Naive B cell (primary cell): ENCODE measurements at regions not wholly inside any gene's neighbourhood (a gene's known extent, or its start where the extent isn't known, plus 50 kb on each side); places are given as distances from the start of the nearest gene placed in this dataset.

Experiments used
- ATAC-seq, 2 donors: fragments of 150-1000 bp; cut with Tn5 transposase; 2 replicates each; pipeline ENCODE4 v1.10.0; 2021; ENCODE audit warnings: low read depth in 2 of 2, mild to moderate bottlenecking in 2 of 2, moderate library complexity in 2 of 2
- DNase-seq: peaks from one replicate; pipeline ENCODE4 v3.0.0; 2022
- H3K27ac Mint-ChIP-seq, 6 donors: one replicate each; pipeline ENCODE4 v1.8.0; 2020 to 2022; ENCODE audit warnings: mild to moderate bottlenecking in 6 of 6, mixed read lengths in 6 of 6, moderate library complexity in 5 of 6, inconsistent platforms in 2 of 6
- H3K27me3 Mint-ChIP-seq, 3 donors: one replicate each; pipeline ENCODE4 v1.8.0; 2021 to 2022; ENCODE audit warnings: mixed read lengths in 3 of 3, mild to moderate bottlenecking in 1 of 3
- H3K36me3 Mint-ChIP-seq, 2 donors: one replicate each; pipeline ENCODE4 v1.8.0; 2020 to 2022; ENCODE audit warnings: mixed read lengths in 2 of 2, inconsistent platforms in 1 of 2, mild to moderate bottlenecking in 1 of 2
- H3K4me1 Mint-ChIP-seq, 3 donors: one replicate each; pipeline ENCODE4 v1.8.0; 2020 to 2022; ENCODE audit warnings: mixed read lengths in 3 of 3, inconsistent platforms in 1 of 3, mild to moderate bottlenecking in 1 of 3, moderate library complexity in 1 of 3
- H3K4me3 Mint-ChIP-seq, 8 donors: one replicate each; pipeline ENCODE4 v1.8.0; 2020 to 2022; ENCODE audit warnings: mild to moderate bottlenecking in 8 of 8, mixed read lengths in 8 of 8, moderate library complexity in 8 of 8, inconsistent platforms in 2 of 8
- H3K9me3 Mint-ChIP-seq, 7 donors: one replicate each; pipeline ENCODE4 v1.8.0; 2020 to 2022; ENCODE audit warnings: mixed read lengths in 7 of 7, mild to moderate bottlenecking in 5 of 7, inconsistent platforms in 2 of 7, moderate library complexity in 1 of 7

DNA sequence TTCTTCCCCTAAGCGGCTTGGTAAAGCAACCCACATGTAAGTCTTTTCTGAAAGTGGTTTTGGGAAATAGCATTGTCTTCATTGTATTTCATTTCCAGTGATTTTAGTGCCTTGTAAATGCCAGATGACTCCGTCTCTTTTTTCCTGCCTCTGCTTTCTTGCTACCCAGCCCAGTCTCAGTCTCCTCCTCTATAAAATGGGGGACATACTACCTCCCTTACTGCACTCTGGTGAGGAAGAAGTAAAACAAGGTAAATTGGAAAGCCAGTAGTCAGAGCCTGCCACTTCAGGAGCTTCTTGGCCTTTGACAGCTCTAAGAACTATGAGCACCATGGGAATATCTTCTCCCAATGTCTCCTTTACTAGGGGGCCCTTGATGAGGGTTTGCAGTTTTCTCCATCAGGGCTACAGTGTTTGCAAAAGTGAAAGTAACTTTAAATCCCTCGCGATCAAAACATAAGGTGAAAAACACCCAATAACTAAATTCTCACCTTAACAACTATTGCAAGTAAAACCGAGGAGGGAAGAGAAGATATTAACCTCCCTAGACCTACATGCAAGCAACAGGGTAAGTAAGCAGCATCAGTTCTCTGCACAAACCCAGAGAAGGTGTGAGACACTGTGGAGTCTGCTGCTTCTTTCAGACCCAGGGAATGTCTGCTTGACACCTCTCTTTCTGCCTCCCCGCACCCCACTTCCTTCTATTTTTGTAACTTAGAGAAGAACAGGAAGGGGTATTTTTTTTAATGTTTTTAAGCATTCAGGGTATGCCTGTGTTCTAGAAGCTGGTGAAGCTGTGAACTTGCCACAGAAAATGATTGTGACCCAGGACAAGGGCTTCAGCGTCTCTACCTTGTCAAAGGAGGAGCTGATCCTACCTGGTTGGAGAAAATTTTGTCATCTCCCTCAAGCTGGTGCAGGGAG, 159.1 kb upstream of the EOMES start:
- peak; percentile 28 for DNase-seq

DNA sequence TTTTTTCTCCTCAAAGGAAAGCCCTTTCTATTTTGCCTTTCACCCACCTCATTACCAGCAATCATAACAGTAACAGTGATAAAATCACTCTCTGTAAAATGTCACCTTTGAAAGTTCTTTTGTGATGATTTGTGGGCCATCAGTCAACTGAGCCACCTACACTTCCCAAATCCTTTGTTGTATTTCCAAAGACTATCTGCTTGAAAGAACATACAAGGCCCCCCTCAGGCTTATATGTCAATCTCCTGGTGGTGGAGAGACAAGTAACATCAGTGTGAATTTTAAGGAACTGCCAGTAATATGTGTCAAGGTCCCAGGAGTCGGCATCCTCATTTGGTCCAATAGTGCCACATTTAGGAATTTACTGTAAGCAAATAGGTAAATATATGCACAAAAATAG, 161.1 kb upstream of the EOMES start:
- Mint-ChIP-seq H3K27me3 (peaks cover 0 to 11% (median 6%) of the 10 kb centered on the region in 3 donors), H3K4me1 (peaks cover 31 to 35% (median 32%) of the 10 kb centered on the region in 3 donors), H3K9me3 (peaks cover 0 to 2% (median 0%) of the 10 kb centered on the region in 7 donors), H3K27ac (peak overlapping the region in 2 of 6 donors; percentile 52 to 66), H3K36me3 (no peaks in the 10 kb centered on the region), H3K4me3 (no peak overlapping the region)
- no peak for ATAC-seq
- no peak for DNase-seq

More for the DNA sequence above, 159.1 kb upstream of the EOMES start:
- Mint-ChIP-seq H3K9me3 (peaks cover 0 to 2% (median 0%) of the 10 kb centered on the region in 7 donors), H3K36me3 (no peaks in the 10 kb centered on the region), H3K4me1 (peaks cover 38 to 42% (median 39%) of the 10 kb centered on the region in 3 donors), H3K4me3 (peak overlapping the region; percentile 75 to 92 (median 88)), H3K27ac (peak overlapping the region; percentile 78 to 97 (median 90)), H3K27me3 (no peaks in the 10 kb centered on the region)
- ATAC-seq, result peak; percentile 70 to 74

DNA sequence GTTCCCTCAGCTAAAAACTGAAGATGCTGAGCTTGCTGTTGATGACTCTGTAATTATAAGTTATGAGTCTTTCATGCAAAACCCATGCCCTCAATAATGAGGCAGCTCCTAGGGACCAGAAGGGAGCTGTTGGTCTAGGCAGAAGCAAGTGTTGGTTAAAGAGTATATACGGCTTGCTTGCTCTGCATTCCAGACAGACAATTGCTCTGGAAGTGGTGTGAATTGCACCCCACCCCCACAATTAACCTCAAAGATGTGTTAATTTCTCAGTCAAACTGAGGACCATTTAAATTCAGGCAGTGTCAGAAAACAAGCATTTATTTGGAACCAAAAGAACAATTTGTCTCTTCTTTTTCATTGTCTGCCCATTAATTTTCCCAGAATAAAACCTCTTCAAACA, 163.5 kb upstream of the EOMES start:
- H3K27me3 Mint-ChIP-seq, result peaks cover 11 to 18% (median 12%) of the 10 kb centered on the region in 3 donors
- peaks cover 0 to under 1% (median 0%) of the 10 kb centered on the region in 7 donors for H3K9me3 Mint-ChIP-seq
- peaks cover 16 to 17% (median 16%) of the 10 kb centered on the region in 3 donors for H3K4me1 Mint-ChIP-seq
- H3K4me3 Mint-ChIP-seq, result no peak overlapping the region
- DNase-seq, result no peak
- H3K36me3 Mint-ChIP-seq, result no peaks in the 10 kb centered on the region
- ATAC-seq, result no peak
- peak overlapping the region in 1 of 6 donors; percentile 56 for H3K27ac Mint-ChIP-seq

DNA sequence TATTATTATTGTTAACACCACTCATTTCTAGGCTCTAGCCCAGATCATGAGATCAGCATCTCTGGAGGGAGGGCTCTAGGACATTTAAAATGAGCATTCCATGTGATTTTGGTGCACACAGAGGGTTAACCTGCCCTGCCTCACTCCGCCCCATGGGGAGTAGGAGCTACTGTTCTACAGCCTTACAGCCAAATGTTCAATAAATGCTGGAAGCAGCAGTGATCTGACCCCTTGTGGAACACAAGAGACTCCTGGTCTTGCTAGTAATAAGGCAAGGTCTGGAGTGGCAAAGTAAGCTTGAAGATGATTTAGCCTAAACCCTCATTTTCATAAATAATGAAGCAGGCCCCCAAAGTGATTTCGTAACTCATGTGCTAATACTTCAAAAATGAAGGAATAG, 166.4 kb upstream of the EOMES start:
- H3K27me3 Mint-ChIP-seq, result peaks cover 11 to 31% (median 17%) of the 10 kb centered on the region in 3 donors
- no peak overlapping the region for H3K27ac Mint-ChIP-seq
- peaks cover 6 to 25% (median 13%) of the 10 kb centered on the region in 7 donors for H3K9me3 Mint-ChIP-seq
- H3K36me3 Mint-ChIP-seq, result peaks cover 10 to 12% of the 10 kb centered on the region in 2 donors
- H3K4me1 Mint-ChIP-seq, result no peaks in the 10 kb centered on the region
- DNase-seq (no peak), ATAC-seq (no peak)
- no peak overlapping the region for H3K4me3 Mint-ChIP-seq

DNA sequence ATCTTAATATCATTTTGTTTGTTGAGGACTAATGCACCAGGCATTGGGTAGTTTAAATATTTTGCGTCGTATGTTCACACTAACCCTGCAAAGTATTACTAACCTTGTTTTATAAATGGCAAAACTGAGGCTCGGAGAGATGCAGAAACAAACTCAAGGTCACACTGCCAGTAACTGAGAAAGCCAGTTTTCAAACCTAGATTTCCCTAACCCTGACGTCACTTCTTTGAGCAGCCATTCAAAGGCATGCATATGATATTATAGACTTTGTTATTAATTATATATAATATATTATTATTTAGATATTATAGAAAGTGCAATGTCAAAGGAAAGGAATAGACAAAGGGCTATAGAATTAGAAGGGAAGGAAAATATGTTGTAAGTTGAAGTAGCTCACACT, 167.6 kb upstream of the EOMES start:
- Mint-ChIP-seq H3K36me3 (peaks cover 10 to 12% of the 10 kb centered on the region in 2 donors), H3K9me3 (peaks cover 8 to 37% (median 18%) of the 10 kb centered on the region in 7 donors), H3K4me3 (no peak overlapping the region), H3K4me1 (no peaks in the 10 kb centered on the region), H3K27ac (no peak overlapping the region), H3K27me3 (peaks cover 11 to 35% (median 17%) of the 10 kb centered on the region in 3 donors)
- no peak for DNase-seq
- no peak for ATAC-seq

DNA sequence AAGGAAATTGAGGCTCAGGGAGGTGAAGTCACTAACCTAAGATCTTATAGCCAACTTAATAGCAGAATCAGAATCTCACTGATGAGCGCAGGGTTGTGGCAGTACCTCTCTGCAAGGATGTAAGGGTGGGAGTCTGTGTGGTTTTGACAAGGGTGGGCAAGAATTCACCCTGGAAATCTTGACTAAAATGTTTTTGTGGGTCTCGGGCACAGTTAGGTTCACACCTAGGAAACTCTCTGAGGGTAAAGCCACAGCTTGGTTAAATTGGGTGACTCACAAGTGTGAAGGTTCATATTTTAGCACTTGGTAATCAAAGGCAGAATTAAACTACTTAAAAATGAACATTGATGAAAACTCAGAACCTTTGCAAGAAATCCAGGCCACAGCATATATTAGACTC, 178.2 kb upstream of the EOMES start:
- Mint-ChIP-seq H3K27me3 (no peaks in the 10 kb centered on the region), H3K36me3 (no peaks in the 10 kb centered on the region), H3K4me1 (no peaks in the 10 kb centered on the region), H3K4me3 (no peak overlapping the region), H3K27ac (no peak overlapping the region), H3K9me3 (no peaks in the 10 kb centered on the region)
- no peak for DNase-seq
- no peak for ATAC-seq

DNA sequence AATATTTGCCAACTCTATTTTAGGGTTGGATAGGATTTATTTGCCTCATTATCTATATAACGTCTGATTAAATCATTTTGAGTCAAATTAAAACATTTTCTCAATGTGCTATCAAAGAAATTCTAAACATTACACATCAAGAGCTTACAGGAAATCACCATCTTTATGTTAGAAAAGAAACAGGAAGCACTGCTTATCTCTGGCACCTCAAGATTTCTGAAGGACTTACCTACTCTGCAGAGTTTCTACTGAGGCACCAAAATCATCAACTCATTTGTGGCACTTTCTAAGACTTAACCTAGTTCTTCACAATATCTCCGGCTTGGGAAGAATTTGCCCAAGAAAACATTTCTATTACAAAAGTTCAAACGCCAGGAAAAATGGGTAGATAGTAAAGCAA, 181.3 kb upstream of the EOMES start:
- H3K4me3 Mint-ChIP-seq, result no peak overlapping the region
- DNase-seq, result no peak
- H3K9me3 Mint-ChIP-seq, result no peaks in the 10 kb centered on the region
- H3K27ac Mint-ChIP-seq, result no peak overlapping the region
- peaks cover 0 to 11% (median 0%) of the 10 kb centered on the region in 3 donors for H3K27me3 Mint-ChIP-seq
- ATAC-seq, result no peak
- H3K4me1 Mint-ChIP-seq, result no peaks in the 10 kb centered on the region
- no peaks in the 10 kb centered on the region for H3K36me3 Mint-ChIP-seq

DNA sequence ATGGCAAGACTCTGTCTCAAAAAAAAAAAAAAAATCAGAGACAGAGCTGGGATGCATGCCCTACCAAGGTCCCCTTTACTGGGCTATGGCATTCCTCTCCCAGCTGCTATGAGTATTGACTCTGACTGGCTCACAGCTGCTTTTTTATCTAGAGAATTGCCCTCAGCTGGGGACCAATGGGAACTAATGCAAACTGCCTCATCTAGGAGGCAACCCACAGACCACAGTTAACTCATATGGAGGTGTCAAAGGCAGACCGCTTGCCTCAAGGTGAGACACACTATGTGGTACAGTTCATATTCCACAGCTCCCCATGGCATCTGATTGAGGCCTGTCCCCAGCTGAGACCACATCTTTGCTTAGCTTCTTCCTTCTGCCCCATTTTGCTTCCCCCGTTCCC, 183.5 kb upstream of the EOMES start:
- no peaks in the 10 kb centered on the region for H3K4me1 Mint-ChIP-seq

DNA sequence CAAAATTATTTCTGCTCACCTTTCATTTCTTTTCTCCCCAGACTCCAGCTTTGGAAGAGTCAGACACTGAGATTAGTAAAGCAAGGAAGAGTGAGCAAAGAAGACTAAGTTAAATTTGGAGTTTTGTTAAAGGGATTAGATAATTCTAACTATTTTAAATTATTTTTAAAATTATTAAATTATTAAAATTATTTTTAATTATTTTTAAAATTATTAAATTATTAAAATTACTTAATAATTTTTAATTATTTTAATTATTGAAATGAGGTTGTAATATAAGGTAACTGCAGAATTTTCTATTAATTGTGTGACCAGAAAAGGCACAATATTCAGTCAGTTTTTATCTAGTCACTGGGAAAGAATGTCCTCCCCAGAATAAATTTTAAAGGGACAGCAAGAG, 185.0 kb upstream of the EOMES start:
- no peaks in the 10 kb centered on the region for H3K4me1 Mint-ChIP-seq
- peaks cover 0 to 11% (median 0%) of the 10 kb centered on the region in 3 donors for H3K27me3 Mint-ChIP-seq
- H3K9me3 Mint-ChIP-seq, result no peaks in the 10 kb centered on the region
- no peak overlapping the region for H3K4me3 Mint-ChIP-seq
- ATAC-seq (no peak), DNase-seq (no peak)
- H3K27ac Mint-ChIP-seq, result no peak overlapping the region
- no peaks in the 10 kb centered on the region for H3K36me3 Mint-ChIP-seq

More for the DNA sequence above, 183.5 kb upstream of the EOMES start:
- Mint-ChIP-seq H3K4me3 (no peak overlapping the region), H3K27ac (no peak overlapping the region), H3K27me3 (peaks cover 0 to 11% (median 0%) of the 10 kb centered on the region in 3 donors), H3K9me3 (no peaks in the 10 kb centered on the region), H3K36me3 (no peaks in the 10 kb centered on the region)
- DNase-seq, result no peak
- ATAC-seq, result no peak

DNA sequence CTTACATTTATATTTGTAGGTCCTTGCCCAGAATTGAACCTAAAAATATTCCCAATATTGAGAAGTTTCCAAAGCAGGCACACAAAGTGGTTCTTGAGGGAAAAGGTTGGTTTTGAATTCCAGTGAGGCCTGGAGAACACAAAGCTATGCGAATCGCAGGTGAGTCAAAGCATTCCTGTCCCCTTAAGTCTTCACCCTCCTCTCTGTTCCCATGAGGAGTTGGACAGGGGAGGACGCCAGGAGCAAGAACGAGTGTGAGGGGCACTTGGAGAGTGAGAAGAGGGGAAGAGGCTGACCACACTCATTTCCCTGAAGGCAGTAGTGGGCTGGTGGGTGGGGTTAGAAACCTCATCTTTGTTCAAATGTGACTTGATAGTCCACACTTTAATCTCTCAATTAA, 185.8 kb upstream of the EOMES start:
- Mint-ChIP-seq H3K4me1 (no peaks in the 10 kb centered on the region), H3K9me3 (no peaks in the 10 kb centered on the region), H3K27me3 (peaks cover 0 to 11% (median 0%) of the 10 kb centered on the region in 3 donors), H3K27ac (no peak overlapping the region), H3K4me3 (no peak overlapping the region), H3K36me3 (no peaks in the 10 kb centered on the region)
- DNase-seq, result no peak
- no peak for ATAC-seq

DNA sequence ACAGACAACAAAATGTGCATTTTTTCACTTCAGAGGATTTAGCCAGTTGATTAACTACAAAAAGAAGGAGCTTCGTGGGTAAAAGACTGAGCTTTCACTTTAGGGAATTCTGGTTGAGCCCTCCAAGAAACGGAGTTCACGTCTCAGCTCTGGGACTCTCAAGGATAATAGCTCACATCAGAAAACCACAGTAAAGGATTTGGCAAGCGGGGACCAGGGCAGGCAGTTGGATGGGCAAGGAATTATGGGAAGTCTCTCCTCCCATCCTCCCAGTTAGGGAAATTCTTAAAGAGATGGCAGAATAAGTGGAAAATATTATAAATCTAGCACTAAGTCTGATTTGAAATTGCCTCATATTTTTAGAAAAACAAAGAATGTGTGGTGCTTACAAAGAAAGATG, 188.3 kb upstream of the EOMES start:
- DNase-seq (no peak), ATAC-seq (no peak)
- no peaks in the 10 kb centered on the region for H3K9me3 Mint-ChIP-seq
- H3K4me3 Mint-ChIP-seq, result no peak overlapping the region
- H3K27ac Mint-ChIP-seq, result peak overlapping the region in 1 of 6 donors; percentile 7
- H3K36me3 Mint-ChIP-seq, result no peaks in the 10 kb centered on the region
- no peaks in the 10 kb centered on the region for H3K4me1 Mint-ChIP-seq
- peaks cover 0 to 11% (median 0%) of the 10 kb centered on the region in 3 donors for H3K27me3 Mint-ChIP-seq

DNA sequence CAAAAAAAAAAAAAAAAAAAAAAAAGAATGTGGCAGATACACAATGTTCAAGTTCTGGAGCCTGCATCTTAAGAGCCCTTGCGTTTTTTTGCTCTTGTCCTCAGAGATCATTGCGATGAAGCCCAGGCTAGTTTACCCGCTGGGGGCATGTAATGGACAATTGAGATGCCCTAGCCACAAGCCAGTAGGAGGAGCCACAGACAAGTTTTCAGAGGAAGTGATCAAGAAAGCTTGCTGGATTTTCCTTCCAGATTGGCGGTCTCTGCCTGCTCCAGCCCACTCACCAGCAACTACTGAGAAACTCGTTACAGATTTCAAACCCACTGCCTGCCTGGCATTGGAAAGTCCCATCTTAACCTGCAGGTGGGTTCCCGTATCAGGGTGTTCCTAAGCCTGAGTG, 192.1 kb upstream of the EOMES start:
- Mint-ChIP-seq H3K9me3 (no peaks in the 10 kb centered on the region), H3K27ac (peak overlapping the region in 1 of 6 donors; percentile 10)
- ATAC-seq, result no peak

DNA sequence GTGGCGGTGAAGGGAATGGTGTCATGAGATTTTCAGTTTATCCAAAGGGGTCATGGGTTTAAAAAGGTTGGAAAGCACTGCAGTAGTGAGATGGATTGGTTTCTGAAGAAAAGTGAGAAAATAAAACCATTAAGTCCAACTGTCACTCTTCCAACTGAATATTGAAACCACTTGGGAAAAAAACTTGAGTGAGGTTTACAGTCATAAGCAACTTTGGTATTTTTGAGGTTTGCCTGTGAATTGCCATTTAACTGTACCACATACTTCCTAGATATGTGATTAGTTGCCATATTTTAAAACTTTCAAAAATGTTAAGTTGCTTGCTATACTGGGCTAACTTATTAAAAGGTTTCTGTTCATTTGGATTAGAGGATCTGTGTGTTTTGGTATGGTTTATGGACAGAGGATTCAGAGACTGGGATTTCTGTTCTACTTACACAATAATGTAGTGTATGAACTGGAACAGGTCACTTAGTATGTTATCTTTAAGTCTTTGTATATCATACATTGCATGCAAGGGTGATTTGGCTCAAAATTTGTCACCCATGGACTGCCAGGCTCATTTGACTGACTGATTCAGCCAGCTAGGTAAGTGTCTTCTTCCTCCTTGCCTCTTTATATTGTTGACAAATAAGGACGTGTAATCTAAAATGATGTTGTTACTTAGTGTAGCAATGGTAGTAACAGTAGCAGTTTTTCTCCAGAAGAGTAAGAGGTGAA, 201.4 kb upstream of the EOMES start:
- Mint-ChIP-seq H3K36me3 (no peaks in the 10 kb centered on the region), H3K27ac (peak overlapping the region in 1 of 6 donors; percentile 16), H3K9me3 (no peaks in the 10 kb centered on the region), H3K27me3 (no peaks in the 10 kb centered on the region), H3K4me3 (no peak overlapping the region), H3K4me1 (peaks cover 0 to 4% (median 0%) of the 10 kb centered on the region in 3 donors)
- ATAC-seq (no peak), DNase-seq (no peak)

More for the DNA sequence above, 192.1 kb upstream of the EOMES start:
- H3K27me3 Mint-ChIP-seq, result no peaks in the 10 kb centered on the region
- H3K4me3 Mint-ChIP-seq, result no peak overlapping the region
- no peaks in the 10 kb centered on the region for H3K36me3 Mint-ChIP-seq
- no peaks in the 10 kb centered on the region for H3K4me1 Mint-ChIP-seq
- DNase-seq, result no peak
